BJ (cell line): ENCODE measurements at regions not wholly inside any gene's neighbourhood (a gene's known extent, or its start where the extent isn't known, plus 50 kb on each side); places are given as distances from the start of the nearest gene placed in this dataset.
"Not testable (repeated sequence)": the region's sequence is repeated elsewhere in the genome, so short reads cannot be mapped to it uniquely, and the experiment has no call there.

Experiments
- CTCF ChIA-PET: fragments of 350-600 bp; formaldehyde crosslinking; extraction: SDS; loops from one replicate; lab custom pipeline; 2021; ENCODE audit warnings: antibody characterized with exemption, inconsistent platforms; lab: Yijun Ruan, JAX
- POLR2A ChIA-PET: fragments of 300-600 bp; sonication (Branson Sonifier 250); formaldehyde crosslinking; extraction: SDS; loops from one replicate; lab custom pipeline; 2021; ENCODE audit warnings: antibody characterized with exemption; lab: Charles Lee
- DNase-seq: peaks from one replicate; pipeline ENCODE4 v3.0.0-alpha.2; 2011; ENCODE audit warnings: low read depth
- H3K27me3 ChIP-seq: 2 replicates; pipeline ENCODE4 v1.6.0; 2011; ENCODE audit warnings: low read length; ENCODE audit not compliant: control insufficient read depth, insufficient read depth
- H3K36me3 ChIP-seq: 2 replicates; pipeline ENCODE4 v1.5.1; 2011; ENCODE audit warnings: low read length; ENCODE audit not compliant: control insufficient read depth, insufficient read depth
- H3K4me3 ChIP-seq: 2 replicates; pipeline ENCODE4 v1.5.1; 2011; ENCODE audit warnings: low read depth, mild to moderate bottlenecking, control low read depth, low read length
- TF ChIP-seq, protein P1 (sequence below): IDR thresholded peaks from 2 replicates; pipeline ENCODE4 v1.5.1; 2011; ENCODE audit warnings: low read depth, mild to moderate bottlenecking, control low read depth, inconsistent platforms, low read length, moderate library complexity; ENCODE audit not compliant: insufficient read depth

DNA sequence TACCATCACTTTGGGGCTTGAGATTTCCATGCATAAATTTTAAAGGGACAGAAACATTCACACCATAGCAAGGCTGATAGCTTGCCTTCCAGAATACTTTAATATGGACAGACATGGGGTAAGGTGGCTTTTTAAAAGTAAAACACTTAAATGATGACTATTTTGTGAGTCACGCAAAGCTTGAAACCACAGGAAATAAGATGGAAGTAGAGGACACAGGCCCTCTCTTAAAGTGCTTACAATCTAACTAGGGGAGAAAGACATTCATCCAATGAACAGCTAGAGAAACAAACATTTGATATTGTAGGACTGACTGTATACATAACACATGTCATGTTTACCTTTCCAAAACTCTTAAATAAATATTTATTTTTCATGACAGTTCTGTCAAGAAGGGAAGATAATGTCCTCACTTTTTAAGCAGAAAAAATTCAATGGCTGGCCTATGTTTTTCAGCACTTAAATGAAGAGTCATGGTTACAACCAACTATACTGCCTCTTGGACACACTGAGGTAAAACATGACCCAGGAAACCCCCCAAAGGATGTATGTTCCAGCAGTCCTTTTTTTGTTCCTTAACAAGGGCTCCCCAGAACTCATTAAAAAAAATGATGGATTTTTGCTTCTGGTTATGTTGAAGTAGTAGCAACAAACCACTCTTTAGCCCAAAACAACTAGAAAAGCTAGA, 120.0 kb upstream of the RBMS1 start:
- no peak overlapping the region for H3K4me3 ChIP-seq
- peak; percentile 45 for DNase-seq
- no peaks in the 10 kb centered on the region for H3K36me3 ChIP-seq
- ChIA-PET CTCF (no interaction called here), POLR2A (no interaction called here)
- no peaks in the 10 kb centered on the region for H3K27me3 ChIP-seq
- TF ChIP-seq, protein P1, sequence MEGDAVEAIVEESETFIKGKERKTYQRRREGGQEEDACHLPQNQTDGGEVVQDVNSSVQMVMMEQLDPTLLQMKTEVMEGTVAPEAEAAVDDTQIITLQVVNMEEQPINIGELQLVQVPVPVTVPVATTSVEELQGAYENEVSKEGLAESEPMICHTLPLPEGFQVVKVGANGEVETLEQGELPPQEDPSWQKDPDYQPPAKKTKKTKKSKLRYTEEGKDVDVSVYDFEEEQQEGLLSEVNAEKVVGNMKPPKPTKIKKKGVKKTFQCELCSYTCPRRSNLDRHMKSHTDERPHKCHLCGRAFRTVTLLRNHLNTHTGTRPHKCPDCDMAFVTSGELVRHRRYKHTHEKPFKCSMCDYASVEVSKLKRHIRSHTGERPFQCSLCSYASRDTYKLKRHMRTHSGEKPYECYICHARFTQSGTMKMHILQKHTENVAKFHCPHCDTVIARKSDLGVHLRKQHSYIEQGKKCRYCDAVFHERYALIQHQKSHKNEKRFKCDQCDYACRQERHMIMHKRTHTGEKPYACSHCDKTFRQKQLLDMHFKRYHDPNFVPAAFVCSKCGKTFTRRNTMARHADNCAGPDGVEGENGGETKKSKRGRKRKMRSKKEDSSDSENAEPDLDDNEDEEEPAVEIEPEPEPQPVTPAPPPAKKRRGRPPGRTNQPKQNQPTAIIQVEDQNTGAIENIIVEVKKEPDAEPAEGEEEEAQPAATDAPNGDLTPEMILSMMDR = no peak

DNA sequence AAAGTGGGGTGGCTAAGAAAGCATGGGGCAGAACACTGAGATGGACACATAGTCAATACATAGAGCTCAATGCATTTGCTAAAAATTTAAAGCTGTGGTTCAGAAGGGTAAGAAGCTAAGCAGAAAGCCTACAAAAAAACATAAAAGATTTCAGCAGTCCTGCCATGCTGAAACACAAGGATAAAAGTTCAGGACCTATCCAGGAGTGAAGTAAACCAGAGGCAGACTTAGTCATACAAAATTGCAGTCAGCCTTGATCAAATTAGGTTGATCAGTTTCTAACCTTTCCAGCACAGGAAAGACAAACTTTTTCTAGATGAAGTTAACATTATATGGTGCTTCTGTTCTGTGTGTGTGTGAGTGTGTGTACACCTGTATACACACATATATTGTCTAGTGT, 120.8 kb upstream of the RBMS1 start:
- Histone ChIP-seq H3K4me3 (no peak overlapping the region), H3K36me3 (no peaks in the 10 kb centered on the region), H3K27me3 (no peaks in the 10 kb centered on the region)
- no peak for DNase-seq
- POLR2A ChIA-PET = no interaction called here
- TF ChIP-seq, protein P1 = no peak
- CTCF ChIA-PET = no interaction called here

DNA sequence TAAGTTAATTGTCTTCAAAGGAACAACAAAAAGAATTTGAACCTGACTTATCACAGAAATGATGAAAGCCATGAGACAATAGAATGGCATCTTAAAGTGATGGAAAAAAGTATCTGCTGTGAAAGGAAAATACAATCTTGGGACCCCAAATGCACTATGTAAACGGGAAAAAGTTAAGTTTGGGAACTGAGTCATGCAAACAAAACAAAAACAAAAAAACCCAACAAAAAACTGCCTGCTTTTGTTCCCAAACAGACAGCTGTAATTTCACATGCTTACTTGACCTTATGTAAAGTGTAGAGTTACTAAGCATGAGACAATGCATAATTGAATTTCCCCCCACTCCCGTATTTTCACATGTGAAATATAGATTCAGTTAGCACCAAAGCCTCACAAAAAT, 122.1 kb upstream of the RBMS1 start:
- Histone ChIP-seq H3K27me3 (no peaks in the 10 kb centered on the region), H3K4me3 (no peak overlapping the region), H3K36me3 (no peaks in the 10 kb centered on the region)
- CTCF ChIA-PET = no interaction called here
- DNase-seq = no peak
- TF ChIP-seq, protein P1 = no peak
- POLR2A ChIA-PET = no interaction called here

DNA sequence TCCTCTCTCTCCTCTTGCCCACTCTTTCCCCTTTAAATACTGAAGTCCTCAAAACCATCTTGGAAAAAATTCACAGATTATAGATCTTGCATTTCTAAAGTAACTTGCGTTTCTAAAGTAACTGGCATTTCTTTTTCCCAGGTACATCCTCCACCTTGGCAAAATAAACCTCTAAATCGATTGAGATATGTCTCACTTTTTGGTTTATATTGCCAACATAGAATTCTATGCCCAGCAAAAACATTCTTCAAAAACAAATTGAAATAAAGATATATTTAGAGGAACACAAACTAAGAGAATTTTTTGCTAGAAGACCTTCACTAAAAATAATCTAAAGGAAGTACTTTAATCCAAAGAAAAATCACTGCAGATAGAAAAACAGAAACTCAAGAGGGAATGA, 122.5 kb upstream of the RBMS1 start:
- Histone ChIP-seq H3K27me3 (no peaks in the 10 kb centered on the region), H3K4me3 (no peak overlapping the region), H3K36me3 (no peaks in the 10 kb centered on the region)
- TF ChIP-seq, protein P1 = no peak
- POLR2A ChIA-PET = no interaction called here
- DNase-seq = no peak
- CTCF ChIA-PET = no interaction called here

DNA sequence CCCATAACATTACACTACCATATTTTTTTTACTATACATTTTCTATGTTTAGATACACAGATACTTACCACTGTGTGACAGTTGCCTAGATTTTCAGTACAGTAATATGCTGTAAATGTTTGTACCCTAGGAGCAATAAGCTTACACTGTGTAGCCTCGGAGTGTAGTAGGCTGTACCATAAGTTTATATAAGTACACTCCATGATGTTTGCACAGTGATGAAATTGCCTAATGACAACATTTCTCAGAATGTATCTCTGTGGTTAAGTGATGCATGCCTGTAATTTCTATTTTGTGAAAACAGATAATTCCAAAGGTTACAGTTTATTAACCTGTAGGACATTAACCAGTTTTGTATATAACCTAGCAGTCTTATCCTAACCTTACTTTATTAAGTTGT, 128.1 kb upstream of the RBMS1 start:
- no peaks in the 10 kb centered on the region for H3K36me3 ChIP-seq
- no peak for DNase-seq
- no peak overlapping the region for H3K4me3 ChIP-seq
- TF ChIP-seq, protein P1 = no peak
- POLR2A ChIA-PET = no interaction called here
- no peaks in the 10 kb centered on the region for H3K27me3 ChIP-seq
- CTCF ChIA-PET = no interaction called here

DNA sequence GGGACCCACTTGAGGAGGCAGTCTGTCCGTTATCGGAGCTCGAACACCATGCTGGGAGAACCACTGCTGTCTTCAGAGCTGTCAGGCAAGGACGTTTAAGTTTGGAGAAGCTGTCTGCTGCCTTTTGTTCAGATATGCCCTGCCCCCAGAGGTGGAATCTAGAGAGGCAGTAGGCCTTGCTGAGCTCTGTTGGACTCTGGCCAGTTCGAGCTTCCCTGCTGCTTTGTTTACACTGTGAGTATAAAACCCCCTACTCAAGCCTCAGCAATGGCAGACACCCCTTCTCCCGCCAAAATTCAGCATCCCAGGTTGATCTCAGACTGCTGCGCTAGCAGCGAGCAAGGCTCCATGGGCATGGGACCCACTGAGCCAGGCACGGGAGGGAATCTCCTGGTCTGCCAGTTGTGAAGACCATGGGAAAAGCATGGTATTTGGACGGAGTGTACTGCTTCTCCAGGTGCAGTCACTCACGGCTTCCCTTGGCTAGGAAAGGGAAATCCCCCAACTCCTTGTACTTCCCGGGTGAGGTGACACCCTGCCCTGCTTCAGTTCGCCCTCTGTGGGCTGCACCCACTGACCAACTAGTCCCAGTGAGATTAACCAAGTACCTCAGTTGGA, 134.5 kb upstream of the RBMS1 start:
- POLR2A ChIA-PET, H3K27me3 ChIP-seq, H3K4me3 ChIP-seq, H3K36me3 ChIP-seq, DNase-seq: not testable (repeated sequence)
- CTCF ChIA-PET = interaction anchor here (1.1 kb wide), 1 partner anchor 9 kb away, joined by 3 read pairs; no protein-coding TSS in a partner anchor
